Activated effector memory CD4-positive, alpha-beta T cell treated with Interleukin-2 at 50 U/mL for 16 hours (primary cell): ENCODE measurements at regions not wholly inside any gene's neighbourhood (a gene's known extent, or its start where the extent isn't known, plus 50 kb on each side); places are given as distances from the start of the nearest gene placed in this dataset.

Experiments
- DNase-seq: peaks from one replicate; pipeline ENCODE4 v3.0.0-alpha.2; 2020

- no peak for DNase-seq
These were observed 55.2 kb downstream of the TTC32 start for GRCh38 chr2:19846567-19846966.

- no peak for DNase-seq
These were observed 55.8 kb downstream of the TTC32 start for GRCh38 chr2:19846030-19846429.

- no peak for DNase-seq
These were observed 56.4 kb downstream of the TTC32 start for GRCh38 chr2:19845323-19845920.

GRCh38 chr2:19844750-19845149 is 57.0 kb downstream of the TTC32 start:
- DNase-seq: no peak

- no peak for DNase-seq
These were observed 57.7 kb downstream of the TTC32 start for GRCh38 chr2:19843992-19844515.

- DNase-seq: no peak
These were observed 59.7 kb downstream of the TTC32 start for GRCh38 chr2:19841918-19842693.

- no peak for DNase-seq
These were observed 62.3 kb downstream of the TTC32 start for GRCh38 chr2:19839438-19839837.

GRCh38 chr2:19838616-19839015 is 63.2 kb downstream of the TTC32 start:
- no peak for DNase-seq

- no peak for DNase-seq
These were observed 64.5 kb downstream of the TTC32 start for GRCh38 chr2:19837235-19837766.

- no peak for DNase-seq
These were observed 66.0 kb downstream of the TTC32 start for GRCh38 chr2:19835781-19836281.

GRCh38 chr2:19833978-19834377 is 67.8 kb downstream of the TTC32 start:
- DNase-seq: no peak

- no peak for DNase-seq
These were observed 72.1 kb downstream of the TTC32 start for GRCh38 chr2:19829672-19830071.

- DNase-seq: no peak
These were observed 74.9 kb downstream of the TTC32 start for GRCh38 chr2:19826874-19827273.

- DNase-seq: no peak
These were observed 78.3 kb downstream of the TTC32 start for GRCh38 chr2:19823507-19823906.

GRCh38 chr2:19819097-19820065 is 82.4 kb downstream of the TTC32 start:
- no peak for DNase-seq

- DNase-seq: no peak
These were observed 83.2 kb downstream of the TTC32 start for GRCh38 chr2:19818543-19818942.

- no peak for DNase-seq
These were observed 83.7 kb downstream of the TTC32 start for GRCh38 chr2:19818039-19818438.

- DNase-seq: no peak
These were observed 86.0 kb downstream of the TTC32 start for GRCh38 chr2:19815746-19816145.

- DNase-seq: no peak
These were observed 89.6 kb downstream of the TTC32 start for GRCh38 chr2:19812166-19812565.

- DNase-seq: no peak
These were observed 90.6 kb downstream of the TTC32 start for GRCh38 chr2:19811186-19811585.

- DNase-seq: no peak
These were observed 91.1 kb downstream of the TTC32 start for GRCh38 chr2:19810637-19811036.

GRCh38 chr2:19810148-19810547 is 91.6 kb downstream of the TTC32 start:
- DNase-seq: no peak

- DNase-seq: no peak
These were observed 92.6 kb downstream of the TTC32 start for GRCh38 chr2:19809206-19809605.
